Retinal pigment epithelial cell (primary cell): ENCODE measurements at regions not wholly inside any gene's neighbourhood (a gene's known extent, or its start where the extent isn't known, plus 50 kb on each side); places are given as distances from the start of the nearest gene placed in this dataset.
A peak's percentile ranks its signal among the peaks of the same experiment; 100 is the strongest.

ENCODE experiments used
- DNase-seq: peaks from one replicate; pipeline ENCODE4 v3.0.0-alpha.2; 2010; ENCODE audit warnings: low read depth
- H3K4me3 ChIP-seq: 2 replicates; pipeline ENCODE4 v1.5.1; 2011; ENCODE audit warnings: mild to moderate bottlenecking, low read length, control low read depth, moderate library complexity
- CTCF ChIP-seq: conservative IDR thresholded peaks from 2 replicates; pipeline ENCODE4 v1.5.1; 2011; ENCODE audit warnings: low read depth, low read length, control low read depth, inconsistent platforms

DNA sequence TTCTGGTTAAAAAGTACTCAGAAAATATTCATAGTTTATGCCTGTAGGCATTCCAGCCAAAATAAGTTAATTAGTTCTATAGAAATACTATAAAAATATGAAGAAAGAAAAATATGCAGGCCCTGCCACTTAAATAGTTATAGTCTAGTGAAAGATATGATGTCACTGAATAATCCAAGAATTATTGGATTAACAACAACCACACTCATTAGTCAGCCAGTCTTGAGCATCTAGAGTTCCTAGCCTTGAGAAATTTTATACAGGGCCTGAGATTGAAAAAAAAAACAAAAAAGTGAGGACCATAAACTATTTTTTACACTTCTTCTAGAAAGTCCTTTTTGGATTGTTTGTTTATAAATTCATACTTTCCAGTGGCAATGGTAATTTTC lies 823.0 kb downstream of the FAT4 start:
- peak; percentile 60 for DNase-seq
- no peak overlapping the region for H3K4me3 ChIP-seq
- no peak for TF ChIP-seq CTCF

- no peak overlapping the region for H3K4me3 ChIP-seq
- DNase-seq, result no peak
- TF ChIP-seq CTCF, result no peak
Measured at GRCh38 chr4:126144543-126145237, 829.9 kb downstream of the FAT4 start.

GRCh38 chr4:126168484-126168883 lies 853.7 kb downstream of the FAT4 start:
- DNase-seq, result no peak
- no peak overlapping the region for H3K4me3 ChIP-seq
- TF ChIP-seq CTCF, result no peak

DNA sequence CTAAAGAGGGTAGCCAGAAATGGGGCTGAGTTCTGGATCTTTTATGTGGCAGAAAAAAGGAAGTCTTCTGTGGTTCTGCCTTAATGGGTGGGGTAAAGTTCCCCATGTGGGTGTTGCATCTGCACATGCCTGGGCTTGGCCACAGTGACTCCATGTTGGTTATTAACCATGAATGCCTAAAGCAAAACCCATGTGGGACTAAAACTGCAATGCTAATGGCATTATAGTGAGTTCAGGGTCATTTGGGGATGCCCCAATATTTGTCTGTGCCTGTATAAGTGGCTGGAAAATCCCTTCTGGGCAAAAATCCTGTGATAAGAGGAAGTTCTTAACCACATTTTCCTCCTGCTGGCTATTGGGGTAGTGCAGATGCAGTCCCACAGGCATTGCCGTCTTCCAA lies 857.4 kb downstream of the FAT4 start:
- DNase-seq, result no peak
- no peak for TF ChIP-seq CTCF
- H3K4me3 ChIP-seq, result no peak overlapping the region

- DNase-seq, result no peak
- TF ChIP-seq CTCF, result no peak
- H3K4me3 ChIP-seq, result no peak overlapping the region
Measured at GRCh38 chr4:126174627-126175026, 859.9 kb downstream of the FAT4 start.

- no peak for TF ChIP-seq CTCF
- no peak for DNase-seq
Measured at GRCh38 chr4:126180642-126181041, 865.9 kb downstream of the FAT4 start.

DNA sequence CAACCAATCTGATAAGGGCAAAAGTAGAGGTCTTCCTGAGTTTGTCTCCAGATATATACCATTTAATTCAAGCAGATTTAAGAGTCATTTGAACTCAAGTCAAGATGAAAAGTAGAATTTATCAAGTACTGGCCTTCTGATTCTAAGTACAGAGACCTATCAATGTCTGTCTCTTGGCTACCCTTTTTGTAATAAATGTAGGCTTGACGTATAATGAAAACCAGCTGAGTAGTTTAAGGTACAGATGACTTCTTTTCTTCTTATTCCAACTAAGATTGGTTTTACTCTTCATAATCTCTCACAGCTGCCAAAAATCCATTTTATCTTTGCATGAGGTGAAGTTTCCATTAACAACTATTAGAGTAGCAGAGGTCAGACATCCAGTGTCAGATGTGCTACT lies 867.6 kb downstream of the FAT4 start:
- H3K4me3 ChIP-seq, result no peak overlapping the region
- no peak for DNase-seq
- no peak for TF ChIP-seq CTCF

More at GRCh38 chr4:126180642-126181041, 865.9 kb downstream of the FAT4 start:
- H3K4me3 ChIP-seq, result no peak overlapping the region
